Duodenal mucosa (tissue), 2 donors: ENCODE measurements at regions not wholly inside any gene's neighbourhood (a gene's known extent, or its start where the extent isn't known, plus 50 kb on each side); places are given as distances from the start of the nearest gene placed in this dataset.

Experiments used
- H3K27ac ChIP-seq: one replicate; pipeline ENCODE4 v1.7.0; 2013; ENCODE audit warnings: low read depth, low read length
- H3K27me3 ChIP-seq, 2 donors: one replicate each; pipeline ENCODE4 v1.7.0; 2013; ENCODE audit warnings: low read length in 2 of 2, control low read depth in 1 of 2; ENCODE audit not compliant: insufficient read depth in 2 of 2, control insufficient read depth in 1 of 2
- H3K36me3 ChIP-seq, 2 donors: one replicate each; pipeline ENCODE4 v1.7.0; 2013; ENCODE audit warnings: low read length in 2 of 2, control low read depth in 1 of 2; ENCODE audit not compliant: insufficient read depth in 2 of 2, control insufficient read depth in 1 of 2
- H3K4me1 ChIP-seq, 2 donors: one replicate each; pipeline ENCODE4 v1.7.0; 2013; ENCODE audit warnings: low read length in 2 of 2, control low read depth in 1 of 2; ENCODE audit not compliant: insufficient read depth in 2 of 2, control insufficient read depth in 1 of 2
- H3K4me3 ChIP-seq, 2 donors: one replicate each; pipeline ENCODE4 v1.7.0; 2013; ENCODE audit warnings: low read length in 2 of 2, low read depth in 1 of 2
- H3K9ac ChIP-seq, 2 donors: one replicate each; pipeline ENCODE4 v1.7.0; 2013; ENCODE audit warnings: low read length in 2 of 2, low read depth in 1 of 2
- H3K9me3 ChIP-seq, 2 donors: one replicate each; pipeline ENCODE4 v1.7.0; 2013; ENCODE audit warnings: low read length in 2 of 2, control low read depth in 1 of 2; ENCODE audit not compliant: control insufficient read depth in 1 of 2

GRCh38 chr2:226667736-226668135 is 131.9 kb downstream of the IRS1 start:
- Histone ChIP-seq H3K36me3 (no peaks in the 10 kb centered on the region), H3K9me3 (no peaks in the 10 kb centered on the region), H3K4me1 (peaks cover 7 to 11% of the 10 kb centered on the region in 2 donors), H3K9ac (no peak overlapping the region), H3K27me3 (no peaks in the 10 kb centered on the region), H3K27ac (no peak overlapping the region), H3K4me3 (no peak overlapping the region)

GRCh38 chr2:226665306-226665831 is 134.3 kb downstream of the IRS1 start:
- Histone ChIP-seq H3K9ac (no peak overlapping the region), H3K27ac (no peak overlapping the region), H3K4me1 (no peaks in the 10 kb centered on the region), H3K9me3 (no peaks in the 10 kb centered on the region), H3K27me3 (no peaks in the 10 kb centered on the region), H3K36me3 (no peaks in the 10 kb centered on the region), H3K4me3 (no peak overlapping the region)

DNA sequence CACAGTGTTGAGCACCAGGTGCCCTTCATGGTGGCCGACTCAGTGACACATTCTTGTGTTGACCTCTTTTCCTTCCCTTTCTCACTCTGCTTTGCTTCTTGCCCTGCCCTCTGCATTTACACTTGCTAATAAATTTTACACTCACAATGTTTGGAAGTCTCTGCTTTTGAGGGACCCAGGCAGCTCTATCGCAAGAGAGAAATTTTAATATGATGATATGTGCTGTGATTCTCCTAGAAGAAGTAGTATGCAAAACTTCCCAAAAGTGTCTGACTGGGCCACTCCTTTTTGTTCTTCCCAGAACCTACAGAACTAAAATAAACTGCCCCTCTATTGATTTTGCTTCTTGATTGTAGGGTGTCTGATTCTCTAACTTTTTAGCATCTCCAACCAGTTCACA is 135.0 kb downstream of the IRS1 start:
- Histone ChIP-seq H3K27ac (no peak overlapping the region), H3K27me3 (no peaks in the 10 kb centered on the region), H3K9ac (no peak overlapping the region)

GRCh38 chr2:226664140-226664539 is 135.5 kb downstream of the IRS1 start:
- H3K27ac ChIP-seq, result no peak overlapping the region

More for the DNA sequence above, 135.0 kb downstream of the IRS1 start:
- Histone ChIP-seq H3K9me3 (no peaks in the 10 kb centered on the region), H3K4me3 (no peak overlapping the region), H3K4me1 (no peaks in the 10 kb centered on the region), H3K36me3 (no peaks in the 10 kb centered on the region)

GRCh38 chr2:226661789-226662545 is 137.7 kb downstream of the IRS1 start:
- Histone ChIP-seq H3K27ac (no peak overlapping the region), H3K9ac (no peak overlapping the region)

More at GRCh38 chr2:226664140-226664539, 135.5 kb downstream of the IRS1 start:
- H3K27me3 ChIP-seq, result no peaks in the 10 kb centered on the region
- no peaks in the 10 kb centered on the region for H3K9me3 ChIP-seq
- H3K9ac ChIP-seq, result no peak overlapping the region
- H3K4me3 ChIP-seq, result no peak overlapping the region
- no peaks in the 10 kb centered on the region for H3K36me3 ChIP-seq
- no peaks in the 10 kb centered on the region for H3K4me1 ChIP-seq

DNA sequence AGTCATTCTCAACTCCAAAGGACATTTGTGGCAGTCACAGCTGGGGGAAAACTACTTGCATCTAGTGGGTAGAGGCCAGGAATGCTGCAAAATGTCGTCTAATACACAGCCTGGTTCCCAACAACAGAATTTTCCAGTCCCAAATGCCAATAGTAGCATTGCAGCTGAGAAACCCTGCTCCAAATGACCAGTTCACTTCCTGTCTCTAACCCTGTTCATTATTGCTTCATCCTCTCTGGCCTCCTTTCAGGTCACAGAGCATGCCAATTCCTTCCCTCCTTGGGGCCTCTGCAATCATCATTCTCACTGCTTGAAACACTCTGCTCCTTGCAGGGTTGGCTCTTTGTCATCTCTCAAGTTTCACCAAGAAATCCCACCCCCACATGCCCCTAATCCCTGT is 139.1 kb downstream of the IRS1 start:
- Histone ChIP-seq H3K9ac (no peak overlapping the region), H3K27ac (no peak overlapping the region), H3K4me1 (peaks cover 5 to 13% of the 10 kb centered on the region in 2 donors), H3K9me3 (no peaks in the 10 kb centered on the region), H3K27me3 (no peaks in the 10 kb centered on the region), H3K4me3 (no peak overlapping the region), H3K36me3 (no peaks in the 10 kb centered on the region)

More at GRCh38 chr2:226661789-226662545, 137.7 kb downstream of the IRS1 start:
- Histone ChIP-seq H3K4me1 (peaks cover 0 to 4% of the 10 kb centered on the region in 2 donors), H3K9me3 (no peaks in the 10 kb centered on the region), H3K4me3 (no peak overlapping the region), H3K36me3 (no peaks in the 10 kb centered on the region), H3K27me3 (no peaks in the 10 kb centered on the region)

GRCh38 chr2:226660124-226660523 is 139.5 kb downstream of the IRS1 start:
- Histone ChIP-seq H3K9ac (no peak overlapping the region), H3K27ac (no peak overlapping the region), H3K4me3 (no peak overlapping the region), H3K9me3 (no peaks in the 10 kb centered on the region), H3K4me1 (peaks cover 6 to 13% of the 10 kb centered on the region in 2 donors), H3K27me3 (no peaks in the 10 kb centered on the region), H3K36me3 (no peaks in the 10 kb centered on the region)

DNA sequence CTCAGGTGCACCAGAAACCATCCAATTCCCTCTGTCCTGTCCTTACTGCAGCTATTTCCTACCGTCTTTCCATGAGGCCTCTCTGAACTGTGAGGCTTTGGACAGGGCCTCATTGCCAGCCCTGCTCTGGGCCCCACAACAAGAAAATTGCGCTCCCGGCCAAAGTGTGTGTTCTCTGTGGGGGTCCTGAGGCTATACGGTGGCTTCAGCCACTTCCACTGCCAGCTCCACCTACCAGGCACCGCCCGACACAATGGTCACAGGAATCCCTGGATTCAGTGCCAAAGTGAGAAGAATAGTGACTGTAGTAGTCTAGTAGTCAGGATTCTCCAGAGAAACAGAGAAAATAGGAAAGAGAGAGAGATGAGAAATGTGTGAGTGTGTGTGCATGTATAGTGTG is 140.2 kb downstream of the IRS1 start:
- Histone ChIP-seq H3K27ac (no peak overlapping the region), H3K4me1 (peaks cover 6 to 13% of the 10 kb centered on the region in 2 donors)

GRCh38 chr2:226658555-226658954 is 141.1 kb downstream of the IRS1 start:
- H3K36me3 ChIP-seq, result no peaks in the 10 kb centered on the region
- peaks cover 6 to 13% of the 10 kb centered on the region in 2 donors for H3K4me1 ChIP-seq
- no peak overlapping the region for H3K4me3 ChIP-seq
- H3K9me3 ChIP-seq, result no peaks in the 10 kb centered on the region
- no peak overlapping the region for H3K9ac ChIP-seq
- no peak overlapping the region for H3K27ac ChIP-seq
- H3K27me3 ChIP-seq, result no peaks in the 10 kb centered on the region

More for the DNA sequence above, 140.2 kb downstream of the IRS1 start:
- Histone ChIP-seq H3K9ac (no peak overlapping the region), H3K4me3 (no peak overlapping the region), H3K9me3 (no peaks in the 10 kb centered on the region), H3K36me3 (no peaks in the 10 kb centered on the region), H3K27me3 (no peaks in the 10 kb centered on the region)

- H3K27ac ChIP-seq, result no peak overlapping the region
- peaks cover 11 to 21% of the 10 kb centered on the region in 2 donors for H3K4me1 ChIP-seq
- no peak overlapping the region for H3K9ac ChIP-seq
- no peak overlapping the region for H3K4me3 ChIP-seq
- H3K9me3 ChIP-seq, result no peaks in the 10 kb centered on the region
- H3K36me3 ChIP-seq, result no peaks in the 10 kb centered on the region
- H3K27me3 ChIP-seq, result no peaks in the 10 kb centered on the region
Measured at GRCh38 chr2:226657340-226658053, 142.1 kb downstream of the IRS1 start.
